Endometrial microvascular endothelial cells (primary cell): ENCODE measurements at regions not wholly inside any gene's neighbourhood (a gene's known extent, or its start where the extent isn't known, plus 50 kb on each side); places are given as distances from the start of the nearest gene placed in this dataset.
"Not testable (repeated sequence)": the region's sequence is repeated elsewhere in the genome, so short reads cannot be mapped to it uniquely, and the experiment has no call there.

Experiments used
- in situ Hi-C: cut with HindIII; loops from 2 replicates; pipeline ENCODE4 v1.10.0; 2017; ENCODE audit warnings: low sequenced_read_pairs, low pct_unique_long_range_greater_than_20kb; ENCODE audit errors: inconsistent ontology term

DNA sequence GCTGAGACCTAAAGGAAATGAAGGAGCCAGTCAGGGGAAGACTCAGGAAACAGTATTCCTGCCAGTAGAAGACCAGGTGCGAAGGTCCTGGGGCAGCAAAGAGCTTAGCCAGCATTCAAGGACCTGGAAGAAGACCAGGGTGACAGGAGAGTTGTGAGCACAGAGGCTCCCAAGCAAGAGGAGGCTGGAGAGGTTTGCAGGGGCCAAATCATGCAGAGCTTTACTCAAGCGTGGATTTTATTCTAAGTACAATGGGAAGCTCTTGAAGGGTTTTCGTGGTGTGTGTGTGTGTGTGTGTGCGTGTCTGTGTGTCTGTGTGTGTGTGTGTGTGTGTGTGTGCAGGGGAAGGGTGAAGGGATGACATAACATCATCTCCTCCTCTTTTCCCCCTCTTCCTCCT, 200.7 kb upstream of the IRF2BP2 start:
- in situ Hi-C loops: not testable (repeated sequence)

GRCh38 chr1:234809854-234810245, 199.9 kb upstream of the IRF2BP2 start:
- in situ Hi-C loops: not testable (repeated sequence)

- in situ Hi-C loops: not testable (repeated sequence)
Measured at GRCh38 chr1:234808943-234809853, 199.2 kb upstream of the IRF2BP2 start.

- in situ Hi-C loops: not testable (repeated sequence)
Measured at GRCh38 chr1:234808459-234808858, 198.5 kb upstream of the IRF2BP2 start.

- in situ Hi-C loops: not testable (repeated sequence)
Measured at GRCh38 chr1:234807705-234808104, 197.7 kb upstream of the IRF2BP2 start.

DNA sequence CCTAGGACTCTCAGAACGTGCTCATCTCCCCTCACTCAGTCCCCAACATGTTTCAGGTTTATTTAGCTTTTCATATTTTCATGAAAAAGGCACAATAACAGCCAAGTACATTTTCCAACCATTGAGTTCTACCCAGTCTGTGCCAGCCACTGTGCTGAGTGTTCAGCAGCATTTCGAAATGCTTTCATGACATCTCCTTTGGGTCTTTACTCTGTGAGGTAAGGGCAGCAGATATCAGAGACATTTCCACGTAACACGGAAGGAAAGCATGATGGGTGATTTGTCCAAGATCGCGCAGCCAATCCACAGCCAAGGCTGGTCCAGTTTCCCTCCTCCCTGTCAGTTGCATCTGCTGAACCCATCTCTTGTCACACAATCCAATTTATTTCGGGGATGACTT, 192.6 kb upstream of the IRF2BP2 start:
- in situ Hi-C loops: not testable (repeated sequence)

GRCh38 chr1:234801636-234802035, 191.7 kb upstream of the IRF2BP2 start:
- in situ Hi-C loops: not testable (repeated sequence)

DNA sequence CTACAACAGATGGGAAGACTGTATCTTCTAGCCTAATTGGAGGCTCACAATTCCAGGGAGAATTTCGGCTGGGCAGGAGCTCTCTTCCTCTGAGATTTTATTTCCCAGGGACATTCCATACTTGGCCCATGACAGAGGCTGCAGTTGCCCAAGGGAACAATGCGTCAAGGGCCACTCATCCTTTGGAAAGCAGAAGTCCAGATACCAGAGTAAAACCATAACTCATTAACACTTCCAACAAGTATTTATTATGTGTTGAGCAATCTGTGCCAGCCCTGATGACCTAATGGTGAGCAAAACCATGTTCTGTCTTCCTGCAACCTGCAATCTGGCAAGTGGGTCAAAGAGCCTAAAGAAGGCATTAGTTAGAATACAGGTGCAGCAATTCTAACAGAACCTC, 191.2 kb upstream of the IRF2BP2 start:
- in situ Hi-C loops: not testable (repeated sequence)

DNA sequence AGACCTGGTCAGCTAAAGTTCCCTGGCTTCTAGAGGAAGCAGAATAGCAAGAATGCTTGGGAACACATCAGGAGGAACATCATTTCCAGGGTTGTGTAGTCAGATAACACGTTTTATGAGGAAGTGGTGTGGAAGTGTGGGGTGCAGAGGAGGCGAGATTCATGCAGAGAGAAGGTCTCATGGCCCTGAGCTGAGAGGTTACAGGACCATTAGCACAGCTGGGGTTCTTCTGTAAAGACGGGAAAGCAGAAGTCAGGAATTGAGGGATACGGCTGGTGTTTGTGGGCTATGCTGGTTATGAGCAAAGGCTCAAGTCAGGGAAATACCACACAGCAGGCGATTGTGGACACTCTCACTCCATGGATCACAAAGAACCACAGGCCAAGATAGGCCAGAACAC, 190.6 kb upstream of the IRF2BP2 start:
- in situ Hi-C loops: not testable (repeated sequence)

DNA sequence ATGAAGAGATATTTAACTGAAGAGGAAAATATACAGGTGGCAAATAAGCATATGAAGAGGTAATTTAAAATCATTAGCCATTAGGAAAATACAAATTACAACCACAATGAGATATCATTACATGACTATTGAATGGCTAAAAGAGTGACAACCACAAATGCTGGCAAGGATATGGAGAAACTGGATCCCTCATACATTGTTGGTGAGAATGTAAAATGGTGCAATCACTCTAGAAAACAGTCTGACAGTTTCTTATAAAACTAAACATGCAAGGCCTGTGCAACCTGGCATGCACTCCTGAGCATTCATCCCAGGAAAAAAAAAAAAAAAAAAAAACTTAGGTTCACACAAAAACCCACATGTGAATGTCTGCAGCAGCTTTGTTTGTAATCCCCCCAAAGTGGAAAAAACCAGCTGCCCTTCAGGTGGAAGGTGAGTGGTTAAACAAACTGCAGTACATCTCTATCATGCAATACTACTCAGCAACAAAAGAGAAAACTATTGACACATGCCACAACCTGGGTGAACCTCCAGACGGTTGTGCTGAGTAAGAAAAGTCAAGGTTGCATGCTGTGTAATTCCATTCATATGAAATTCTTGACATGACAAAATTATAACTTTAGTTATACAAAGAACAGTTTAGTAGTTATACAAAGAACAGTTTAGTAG, 189.2 kb upstream of the IRF2BP2 start:
- in situ Hi-C loops: not testable (repeated sequence)

DNA sequence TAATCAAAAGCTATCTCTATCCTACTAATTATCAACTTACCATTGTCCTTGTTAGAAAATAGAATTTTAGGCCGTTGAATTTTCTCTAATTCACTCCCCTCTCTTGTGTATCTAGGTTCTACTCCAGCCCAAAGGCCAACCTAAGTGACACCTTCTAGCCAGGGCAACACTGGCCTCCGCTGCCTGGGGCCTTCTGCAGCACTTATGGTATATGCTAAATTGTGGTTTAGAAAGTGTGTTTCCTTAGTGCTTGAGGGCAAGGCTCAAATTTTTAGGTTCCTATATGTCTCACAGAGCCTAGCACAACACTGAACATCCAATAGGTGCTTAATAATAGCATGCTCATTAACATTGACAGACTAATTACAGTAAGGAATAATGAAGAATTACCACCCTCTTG, 187.2 kb upstream of the IRF2BP2 start:
- in situ Hi-C loops: not testable (repeated sequence)

DNA sequence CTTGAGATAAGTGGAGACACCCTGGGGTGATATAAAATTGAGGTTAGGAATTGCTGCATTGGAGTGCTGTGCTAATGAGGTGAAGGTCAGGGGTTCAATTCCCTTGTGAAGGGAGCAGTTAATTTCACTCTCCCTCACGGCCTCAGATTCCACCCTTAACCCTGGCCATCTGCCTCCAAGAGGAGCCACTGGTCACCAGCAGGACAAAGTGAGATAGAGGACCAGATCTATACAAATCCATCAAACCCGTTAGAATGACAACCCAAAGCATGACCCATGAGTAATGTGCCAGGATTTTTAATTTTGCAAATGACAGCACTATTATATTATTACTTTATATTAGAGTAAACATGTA, 186.4 kb upstream of the IRF2BP2 start:
- in situ Hi-C loops: not testable (repeated sequence)

DNA sequence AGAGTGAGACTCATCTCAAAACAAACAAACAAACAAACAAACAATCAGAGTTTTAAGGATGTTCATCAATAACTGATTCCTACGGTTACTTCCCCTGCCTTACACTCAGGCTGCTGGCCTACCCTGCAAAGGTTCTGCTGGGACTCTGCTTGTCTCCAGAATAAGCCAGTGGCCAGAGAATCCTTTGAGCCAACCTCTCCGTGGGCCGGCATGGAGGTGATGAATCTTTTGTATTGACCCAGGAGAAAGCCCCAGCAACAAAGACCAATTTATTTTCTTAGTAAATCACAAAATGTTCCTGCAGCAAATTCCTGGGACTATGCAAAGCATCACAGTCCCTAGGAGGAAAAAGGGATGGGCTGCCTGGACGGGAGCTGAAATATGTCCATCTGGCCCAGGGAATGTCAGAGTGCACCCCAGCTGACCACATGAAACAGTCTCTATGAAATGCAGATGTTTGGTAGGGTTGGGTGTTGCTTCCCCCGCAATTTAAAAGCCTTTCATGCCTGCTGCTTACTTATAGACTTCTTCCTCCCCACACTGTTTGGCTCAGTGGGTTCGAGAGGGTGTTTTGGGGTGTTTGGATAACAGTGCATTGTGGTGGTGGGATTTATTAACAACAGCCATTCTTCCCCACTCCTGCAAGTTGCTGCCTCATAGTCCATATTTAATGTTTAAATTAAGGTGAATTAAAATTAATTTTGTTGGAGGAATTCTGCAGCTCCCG, 185.9 kb upstream of the IRF2BP2 start:
- in situ Hi-C loops: not testable (repeated sequence)

GRCh38 chr1:234795007-234795406, 185.0 kb upstream of the IRF2BP2 start:
- in situ Hi-C loops: not testable (repeated sequence)

DNA sequence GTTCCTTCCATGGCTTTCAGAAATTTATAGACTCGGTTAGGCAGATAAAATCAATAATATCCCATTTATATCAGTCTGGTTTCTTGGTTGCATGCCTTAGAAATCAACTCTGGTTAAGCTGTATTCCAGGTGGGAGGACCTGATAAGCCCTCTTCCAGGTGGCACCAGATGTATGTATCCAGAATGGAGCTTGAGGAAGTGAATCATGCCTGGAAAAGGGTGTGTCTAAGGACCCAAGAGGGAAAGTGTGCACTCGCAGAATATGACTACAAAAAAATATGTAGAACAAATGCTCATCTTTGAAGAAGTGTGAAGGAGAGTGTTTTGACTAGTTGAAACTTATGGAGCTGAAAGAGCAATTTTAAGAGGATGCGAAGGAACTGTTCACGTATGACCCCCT, 184.5 kb upstream of the IRF2BP2 start:
- in situ Hi-C loops: not testable (repeated sequence)

DNA sequence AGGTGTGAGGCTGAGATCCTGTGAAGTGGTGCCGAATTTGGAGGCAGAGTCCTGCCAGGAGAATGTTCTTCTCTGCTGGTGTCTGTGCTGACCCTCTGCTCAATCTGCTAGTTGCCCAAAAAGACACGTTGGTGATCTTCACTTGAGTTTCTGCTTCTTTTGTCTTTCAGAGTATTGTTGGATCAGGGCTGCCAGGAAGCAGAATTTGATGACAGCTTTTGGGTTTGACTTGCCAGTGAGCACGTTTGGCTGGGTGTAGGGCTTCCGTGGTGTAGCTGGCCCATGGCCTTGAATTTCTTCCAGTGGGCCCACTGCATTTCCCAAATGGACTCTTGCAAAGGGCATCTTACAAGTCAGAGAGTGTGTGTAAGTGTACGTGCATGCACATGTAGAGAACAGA, 183.9 kb upstream of the IRF2BP2 start:
- in situ Hi-C loops: not testable (repeated sequence)

DNA sequence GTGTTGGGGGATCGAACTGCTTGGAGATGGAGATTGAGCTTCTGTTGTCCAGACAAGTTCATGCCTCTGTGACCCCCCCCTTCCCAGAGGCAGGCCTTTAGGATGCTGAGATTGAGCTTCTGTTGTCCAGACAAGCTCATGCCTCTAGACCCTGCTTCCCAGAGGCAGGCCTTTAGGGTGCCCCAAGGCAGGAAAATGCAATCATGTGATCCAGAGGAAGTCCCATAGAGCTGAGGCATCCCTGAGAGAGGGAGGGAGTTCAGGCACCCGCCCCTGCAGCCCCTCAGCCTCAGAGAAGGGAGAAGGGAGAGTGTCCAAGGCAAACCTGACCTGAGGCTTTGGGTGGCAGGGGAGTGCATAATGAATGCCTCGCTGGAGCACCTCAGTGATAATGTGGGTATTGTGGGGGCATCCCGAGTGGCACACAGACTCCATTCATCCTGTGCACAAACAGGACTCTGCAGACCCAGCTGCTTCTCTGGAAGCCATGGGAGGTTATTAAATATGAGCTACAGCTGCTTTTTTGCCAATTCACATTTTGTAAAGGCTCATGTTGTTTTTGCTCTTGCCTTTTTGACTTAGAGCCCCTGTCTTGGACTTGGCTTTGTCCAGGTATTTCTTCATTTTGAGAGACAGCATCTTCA, 182.4 kb upstream of the IRF2BP2 start:
- in situ Hi-C loops: not testable (repeated sequence)

DNA sequence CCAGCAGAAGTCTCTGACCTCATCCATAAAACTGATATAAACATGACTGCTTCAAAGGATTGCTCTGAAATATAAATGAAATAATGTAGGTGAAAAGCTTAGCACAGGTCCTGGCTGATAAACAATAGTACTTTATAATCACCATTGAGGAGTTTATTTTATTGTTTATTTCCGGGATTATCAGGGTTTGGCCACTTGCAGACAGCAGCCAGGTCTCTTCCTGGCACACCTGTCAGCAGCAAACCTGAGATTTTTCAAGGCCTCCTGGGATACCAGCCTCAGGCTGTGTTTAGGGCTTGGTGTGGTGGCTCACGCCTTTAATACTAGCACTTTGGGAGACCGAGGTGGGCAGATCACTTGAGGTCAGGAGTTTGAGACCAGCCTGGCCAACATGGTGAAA, 181.6 kb upstream of the IRF2BP2 start:
- in situ Hi-C loops: not testable (repeated sequence)

DNA sequence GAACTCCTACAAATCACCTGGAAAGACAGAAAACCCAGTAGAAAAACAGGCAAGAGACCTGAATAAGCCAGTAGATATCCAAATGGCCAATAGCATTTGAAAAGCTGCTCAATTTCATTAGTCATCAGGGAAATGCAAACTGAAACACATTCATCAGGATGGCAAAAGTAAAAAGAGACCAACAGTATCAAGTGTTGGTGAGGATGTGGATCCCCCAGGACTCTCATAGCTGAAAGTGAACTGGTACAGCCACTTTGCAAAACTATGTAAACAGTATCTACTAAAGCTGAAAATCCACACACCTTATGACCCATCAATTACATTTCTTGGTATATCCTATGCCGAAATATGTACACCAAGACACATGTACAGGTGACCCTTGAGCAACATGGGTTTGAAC, 180.4 kb upstream of the IRF2BP2 start:
- in situ Hi-C loops: not testable (repeated sequence)
